WTC11 (cell line): ENCODE measurements at regions not wholly inside any gene's neighbourhood (a gene's known extent, or its start where the extent isn't known, plus 50 kb on each side); places are given as distances from the start of the nearest gene placed in this dataset.

ENCODE experiments used
- ATAC-seq: fragments of 200-7000 bp; cut with Tn5 transposase; 2 replicates; pipeline ENCODE4 v1.10.0; 2021; ENCODE audit warnings: mild to moderate bottlenecking, moderate library complexity
- CTCF ChIA-PET: fragments of 300-600 bp; sonication (Branson Sonifier 250); formaldehyde crosslinking; loops from one replicate; lab custom pipeline; 2021; ENCODE audit warnings: antibody characterized with exemption; lab: Charles Lee
- POLR2A ChIA-PET: fragments of 350-600 bp; sonication (Branson Sonifier 250); formaldehyde crosslinking; loops from one replicate; lab custom pipeline; 2021; ENCODE audit warnings: antibody characterized with exemption; lab: Charles Lee
- DNase-seq: peaks from one replicate; pipeline ENCODE4 v3.0.0; 2021; ENCODE audit warnings: low spot score
- H3K27ac Mint-ChIP-seq: 2 replicates; pipeline ENCODE4 v1.8.0; 2021; ENCODE audit warnings: mixed read lengths
- H3K27me3 Mint-ChIP-seq: 2 replicates; pipeline ENCODE4 v1.8.0; 2021; ENCODE audit warnings: low read depth, mild to moderate bottlenecking, moderate library complexity, mixed read lengths
- H3K36me3 Mint-ChIP-seq: 2 replicates; pipeline ENCODE4 v1.8.0; 2021; ENCODE audit warnings: mixed read lengths
- H3K4me1 Mint-ChIP-seq: 2 replicates; pipeline ENCODE4 v1.8.0; 2022; ENCODE audit warnings: mixed read lengths
- H3K4me3 Mint-ChIP-seq: 2 replicates; pipeline ENCODE4 v1.8.0; 2021; ENCODE audit warnings: mild to moderate bottlenecking, moderate library complexity, mixed read lengths
- H3K9me3 Mint-ChIP-seq: 2 replicates; pipeline ENCODE4 v1.8.0; 2021; ENCODE audit warnings: mixed read lengths
- ATF1 ChIP-seq: sonication (generic); formaldehyde crosslinking; IDR thresholded peaks from 2 replicates; pipeline ENCODE4 v1.8.1; 2023; ENCODE audit warnings: mild to moderate bottlenecking, moderate library complexity, missing genetic modification reagents
- CREM ChIP-seq: sonication (generic); formaldehyde crosslinking; IDR thresholded peaks from 2 replicates; pipeline ENCODE4 v1.8.1; 2022; ENCODE audit warnings: mild to moderate bottlenecking, missing genetic modification reagents, moderate library complexity
- MYBL2 ChIP-seq: sonication (generic); formaldehyde crosslinking; IDR thresholded peaks from 2 replicates; pipeline ENCODE4 v1.8.1; 2023; ENCODE audit warnings: mild to moderate bottlenecking, moderate library complexity, missing genetic modification reagents
- NR1H2 ChIP-seq: sonication (generic); formaldehyde crosslinking; IDR thresholded peaks from 2 replicates; pipeline ENCODE4 v1.9.0; 2021; ENCODE audit warnings: mild to moderate bottlenecking, moderate library complexity, missing genetic modification reagents
- NR2C2 ChIP-seq: sonication (generic); formaldehyde crosslinking; IDR thresholded peaks from 2 replicates; pipeline ENCODE4 v1.8.0; 2022; ENCODE audit warnings: mild to moderate bottlenecking, missing genetic modification reagents
- RELA ChIP-seq: sonication (generic); formaldehyde crosslinking; IDR thresholded peaks from 2 replicates; pipeline ENCODE4 v1.8.1; 2022; ENCODE audit warnings: missing genetic modification reagents, mild to moderate bottlenecking, borderline replicate concordance
- SMAD3 ChIP-seq: sonication (generic); formaldehyde crosslinking; IDR thresholded peaks from 2 replicates; pipeline ENCODE4 v1.8.0; 2022; ENCODE audit warnings: missing genetic modification reagents, mild to moderate bottlenecking, borderline replicate concordance
- ZNF219 ChIP-seq: sonication (generic); formaldehyde crosslinking; IDR thresholded peaks from 2 replicates; pipeline ENCODE4 v1.8.0; 2023; ENCODE audit warnings: missing genetic modification reagents, mild to moderate bottlenecking, borderline replicate concordance
- ZNF232 ChIP-seq: sonication (generic); formaldehyde crosslinking; IDR thresholded peaks from 2 replicates; pipeline ENCODE4 v1.8.0; 2022; ENCODE audit warnings: mild to moderate bottlenecking, missing genetic modification reagents
- ZNF416 ChIP-seq: fragments of 250-450 bp; sonication (Bioruptor Pico); IDR thresholded peaks from 2 replicates; pipeline ENCODE4 v1.9.0; 2021; ENCODE audit warnings: mild to moderate bottlenecking, inconsistent platforms
- TF ChIP-seq, protein P1 (sequence below): sonication (generic); formaldehyde crosslinking; IDR thresholded peaks from 2 replicates; pipeline ENCODE4 v1.8.1; 2023; ENCODE audit warnings: mild to moderate bottlenecking, missing genetic modification reagents, moderate library complexity
- TF ChIP-seq, protein P2 (sequence below): sonication (generic); formaldehyde crosslinking; IDR thresholded peaks from 2 replicates; pipeline ENCODE4 v1.8.1; 2023; ENCODE audit warnings: mild to moderate bottlenecking, missing genetic modification reagents, borderline replicate concordance
- TF ChIP-seq, protein P3 (sequence below): sonication (generic); formaldehyde crosslinking; IDR thresholded peaks from 2 replicates; pipeline ENCODE4 v1.8.0; 2022; ENCODE audit warnings: mild to moderate bottlenecking, missing genetic modification reagents
- TF ChIP-seq, protein P4 (sequence below): sonication (generic); formaldehyde crosslinking; IDR thresholded peaks from 2 replicates; pipeline ENCODE4 v1.8.1; 2023; ENCODE audit warnings: mild to moderate bottlenecking, missing genetic modification reagents, moderate library complexity
- TF ChIP-seq, protein P5 (sequence below): sonication (generic); formaldehyde crosslinking; IDR thresholded peaks from 2 replicates; pipeline ENCODE4 v1.8.0; 2022; ENCODE audit warnings: missing genetic modification reagents
- TF ChIP-seq, protein P6 (sequence below): sonication (generic); formaldehyde crosslinking; IDR thresholded peaks from 2 replicates; pipeline ENCODE4 v1.8.1; 2022; ENCODE audit warnings: mild to moderate bottlenecking, moderate library complexity, missing genetic modification reagents
- TF ChIP-seq, protein P7 (sequence below): sonication (generic); formaldehyde crosslinking; IDR thresholded peaks from 2 replicates; pipeline ENCODE4 v1.8.1; 2023; ENCODE audit warnings: mild to moderate bottlenecking, missing genetic modification reagents
- TF ChIP-seq, protein P8 (sequence below): sonication (generic); formaldehyde crosslinking; IDR thresholded peaks from 2 replicates; pipeline ENCODE4 v1.8.1; 2022; ENCODE audit warnings: low read depth, mild to moderate bottlenecking, moderate library complexity, missing genetic modification reagents, borderline replicate concordance

DNA sequence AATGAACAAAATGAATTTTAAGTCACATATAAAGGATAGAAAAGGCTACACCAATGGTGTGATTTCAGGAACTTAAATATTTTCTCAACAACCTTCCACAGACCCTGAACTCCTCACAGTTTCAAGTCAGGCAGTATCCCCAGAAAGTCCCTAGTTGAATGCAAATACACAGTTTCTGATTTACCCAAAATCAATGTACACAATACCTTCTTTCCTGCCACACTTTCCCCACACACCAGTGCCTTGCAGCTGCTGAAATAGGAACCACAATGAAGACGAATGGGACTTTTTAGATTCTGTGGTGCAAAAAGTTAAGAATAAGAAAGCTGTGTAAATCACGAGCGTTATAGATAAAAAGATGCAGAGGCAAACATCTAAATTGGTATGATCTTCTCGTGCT lies 552.4 kb upstream of the MEF2C start:
- H3K27me3 Mint-ChIP-seq: no peaks in the 10 kb centered on the region

DNA sequence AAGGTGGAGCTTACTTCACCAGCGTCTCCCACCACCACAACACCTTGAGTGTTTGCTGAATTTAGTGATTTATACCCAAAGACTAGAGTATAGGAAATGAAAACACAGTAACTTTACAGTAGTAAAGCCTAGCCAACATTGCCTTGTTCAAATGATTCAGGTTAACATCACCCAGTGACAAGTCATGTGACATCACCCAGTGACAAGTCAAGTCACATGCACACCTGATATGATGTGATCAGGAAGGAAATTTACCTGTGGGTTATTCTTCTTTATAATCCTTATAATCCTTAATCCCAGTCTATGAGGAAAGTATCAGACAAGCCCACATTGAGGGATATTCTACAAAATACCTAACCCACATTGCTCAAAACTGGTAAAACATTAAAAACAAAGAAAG lies 545.6 kb upstream of the MEF2C start:
- H3K36me3 Mint-ChIP-seq: no peaks in the 10 kb centered on the region
- ChIA-PET POLR2A (no interaction called here), CTCF (no interaction called here)
- no peaks in the 10 kb centered on the region for H3K27me3 Mint-ChIP-seq
- H3K4me1 Mint-ChIP-seq: peaks cover 7% of the 10 kb centered on the region
- no peak overlapping the region for H3K27ac Mint-ChIP-seq
- no peak for ATAC-seq
- DNase-seq: no peak
- no peak overlapping the region for H3K4me3 Mint-ChIP-seq
- peaks cover 8% of the 10 kb centered on the region for H3K9me3 Mint-ChIP-seq
- no peak for TF ChIP-seq ATF1
- no peak for TF ChIP-seq MYBL2 (CRISPR knock-in tag)
- TF ChIP-seq, protein P1, sequence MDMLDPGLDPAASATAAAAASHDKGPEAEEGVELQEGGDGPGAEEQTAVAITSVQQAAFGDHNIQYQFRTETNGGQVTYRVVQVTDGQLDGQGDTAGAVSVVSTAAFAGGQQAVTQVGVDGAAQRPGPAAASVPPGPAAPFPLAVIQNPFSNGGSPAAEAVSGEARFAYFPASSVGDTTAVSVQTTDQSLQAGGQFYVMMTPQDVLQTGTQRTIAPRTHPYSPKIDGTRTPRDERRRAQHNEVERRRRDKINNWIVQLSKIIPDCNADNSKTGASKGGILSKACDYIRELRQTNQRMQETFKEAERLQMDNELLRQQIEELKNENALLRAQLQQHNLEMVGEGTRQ: no peak
- TF ChIP-seq, protein P2, sequence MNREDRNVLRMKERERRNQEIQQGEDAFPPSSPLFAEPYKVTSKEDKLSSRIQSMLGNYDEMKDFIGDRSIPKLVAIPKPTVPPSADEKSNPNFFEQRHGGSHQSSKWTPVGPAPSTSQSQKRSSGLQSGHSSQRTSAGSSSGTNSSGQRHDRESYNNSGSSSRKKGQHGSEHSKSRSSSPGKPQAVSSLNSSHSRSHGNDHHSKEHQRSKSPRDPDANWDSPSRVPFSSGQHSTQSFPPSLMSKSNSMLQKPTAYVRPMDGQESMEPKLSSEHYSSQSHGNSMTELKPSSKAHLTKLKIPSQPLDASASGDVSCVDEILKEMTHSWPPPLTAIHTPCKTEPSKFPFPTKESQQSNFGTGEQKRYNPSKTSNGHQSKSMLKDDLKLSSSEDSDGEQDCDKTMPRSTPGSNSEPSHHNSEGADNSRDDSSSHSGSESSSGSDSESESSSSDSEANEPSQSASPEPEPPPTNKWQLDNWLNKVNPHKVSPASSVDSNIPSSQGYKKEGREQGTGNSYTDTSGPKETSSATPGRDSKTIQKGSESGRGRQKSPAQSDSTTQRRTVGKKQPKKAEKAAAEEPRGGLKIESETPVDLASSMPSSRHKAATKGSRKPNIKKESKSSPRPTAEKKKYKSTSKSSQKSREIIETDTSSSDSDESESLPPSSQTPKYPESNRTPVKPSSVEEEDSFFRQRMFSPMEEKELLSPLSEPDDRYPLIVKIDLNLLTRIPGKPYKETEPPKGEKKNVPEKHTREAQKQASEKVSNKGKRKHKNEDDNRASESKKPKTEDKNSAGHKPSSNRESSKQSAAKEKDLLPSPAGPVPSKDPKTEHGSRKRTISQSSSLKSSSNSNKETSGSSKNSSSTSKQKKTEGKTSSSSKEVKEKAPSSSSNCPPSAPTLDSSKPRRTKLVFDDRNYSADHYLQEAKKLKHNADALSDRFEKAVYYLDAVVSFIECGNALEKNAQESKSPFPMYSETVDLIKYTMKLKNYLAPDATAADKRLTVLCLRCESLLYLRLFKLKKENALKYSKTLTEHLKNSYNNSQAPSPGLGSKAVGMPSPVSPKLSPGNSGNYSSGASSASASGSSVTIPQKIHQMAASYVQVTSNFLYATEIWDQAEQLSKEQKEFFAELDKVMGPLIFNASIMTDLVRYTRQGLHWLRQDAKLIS (CRISPR knock-in tag): no peak
- TF ChIP-seq, protein P3, sequence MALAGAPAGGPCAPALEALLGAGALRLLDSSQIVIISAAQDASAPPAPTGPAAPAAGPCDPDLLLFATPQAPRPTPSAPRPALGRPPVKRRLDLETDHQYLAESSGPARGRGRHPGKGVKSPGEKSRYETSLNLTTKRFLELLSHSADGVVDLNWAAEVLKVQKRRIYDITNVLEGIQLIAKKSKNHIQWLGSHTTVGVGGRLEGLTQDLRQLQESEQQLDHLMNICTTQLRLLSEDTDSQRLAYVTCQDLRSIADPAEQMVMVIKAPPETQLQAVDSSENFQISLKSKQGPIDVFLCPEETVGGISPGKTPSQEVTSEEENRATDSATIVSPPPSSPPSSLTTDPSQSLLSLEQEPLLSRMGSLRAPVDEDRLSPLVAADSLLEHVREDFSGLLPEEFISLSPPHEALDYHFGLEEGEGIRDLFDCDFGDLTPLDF (CRISPR knock-in tag): no peak
- TF ChIP-seq RELA (CRISPR knock-in tag): no peak
- TF ChIP-seq ZNF416 (CRISPR knock-in tag): no peak
- TF ChIP-seq ZNF232 (CRISPR knock-in tag): no peak

More for the DNA sequence above, 552.4 kb upstream of the MEF2C start:
- no peak for ATAC-seq
- CTCF ChIA-PET: no interaction called here
- no peak overlapping the region for H3K27ac Mint-ChIP-seq
- TF ChIP-seq NR1H2 (CRISPR knock-in tag) (no peak), NR2C2 (CRISPR knock-in tag) (no peak), CREM (CRISPR knock-in tag) (no peak), SMAD3 (CRISPR knock-in tag) (no peak), ATF1 (no peak), ZNF219 (CRISPR knock-in tag) (no peak)
- TF ChIP-seq, protein P4, sequence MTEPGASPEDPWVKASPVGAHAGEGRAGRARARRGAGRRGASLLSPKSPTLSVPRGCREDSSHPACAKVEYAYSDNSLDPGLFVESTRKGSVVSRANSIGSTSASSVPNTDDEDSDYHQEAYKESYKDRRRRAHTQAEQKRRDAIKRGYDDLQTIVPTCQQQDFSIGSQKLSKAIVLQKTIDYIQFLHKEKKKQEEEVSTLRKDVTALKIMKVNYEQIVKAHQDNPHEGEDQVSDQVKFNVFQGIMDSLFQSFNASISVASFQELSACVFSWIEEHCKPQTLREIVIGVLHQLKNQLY (CRISPR knock-in tag): no peak
- TF ChIP-seq, protein P5, sequence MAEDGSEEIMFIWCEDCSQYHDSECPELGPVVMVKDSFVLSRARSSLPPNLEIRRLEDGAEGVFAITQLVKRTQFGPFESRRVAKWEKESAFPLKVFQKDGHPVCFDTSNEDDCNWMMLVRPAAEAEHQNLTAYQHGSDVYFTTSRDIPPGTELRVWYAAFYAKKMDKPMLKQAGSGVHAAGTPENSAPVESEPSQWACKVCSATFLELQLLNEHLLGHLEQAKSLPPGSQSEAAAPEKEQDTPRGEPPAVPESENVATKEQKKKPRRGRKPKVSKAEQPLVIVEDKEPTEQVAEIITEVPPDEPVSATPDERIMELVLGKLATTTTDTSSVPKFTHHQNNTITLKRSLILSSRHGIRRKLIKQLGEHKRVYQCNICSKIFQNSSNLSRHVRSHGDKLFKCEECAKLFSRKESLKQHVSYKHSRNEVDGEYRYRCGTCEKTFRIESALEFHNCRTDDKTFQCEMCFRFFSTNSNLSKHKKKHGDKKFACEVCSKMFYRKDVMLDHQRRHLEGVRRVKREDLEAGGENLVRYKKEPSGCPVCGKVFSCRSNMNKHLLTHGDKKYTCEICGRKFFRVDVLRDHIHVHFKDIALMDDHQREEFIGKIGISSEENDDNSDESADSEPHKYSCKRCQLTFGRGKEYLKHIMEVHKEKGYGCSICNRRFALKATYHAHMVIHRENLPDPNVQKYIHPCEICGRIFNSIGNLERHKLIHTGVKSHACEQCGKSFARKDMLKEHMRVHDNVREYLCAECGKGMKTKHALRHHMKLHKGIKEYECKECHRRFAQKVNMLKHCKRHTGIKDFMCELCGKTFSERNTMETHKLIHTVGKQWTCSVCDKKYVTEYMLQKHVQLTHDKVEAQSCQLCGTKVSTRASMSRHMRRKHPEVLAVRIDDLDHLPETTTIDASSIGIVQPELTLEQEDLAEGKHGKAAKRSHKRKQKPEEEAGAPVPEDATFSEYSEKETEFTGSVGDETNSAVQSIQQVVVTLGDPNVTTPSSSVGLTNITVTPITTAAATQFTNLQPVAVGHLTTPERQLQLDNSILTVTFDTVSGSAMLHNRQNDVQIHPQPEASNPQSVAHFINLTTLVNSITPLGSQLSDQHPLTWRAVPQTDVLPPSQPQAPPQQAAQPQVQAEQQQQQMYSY (CRISPR knock-in tag): no peak
- TF ChIP-seq, protein P6, sequence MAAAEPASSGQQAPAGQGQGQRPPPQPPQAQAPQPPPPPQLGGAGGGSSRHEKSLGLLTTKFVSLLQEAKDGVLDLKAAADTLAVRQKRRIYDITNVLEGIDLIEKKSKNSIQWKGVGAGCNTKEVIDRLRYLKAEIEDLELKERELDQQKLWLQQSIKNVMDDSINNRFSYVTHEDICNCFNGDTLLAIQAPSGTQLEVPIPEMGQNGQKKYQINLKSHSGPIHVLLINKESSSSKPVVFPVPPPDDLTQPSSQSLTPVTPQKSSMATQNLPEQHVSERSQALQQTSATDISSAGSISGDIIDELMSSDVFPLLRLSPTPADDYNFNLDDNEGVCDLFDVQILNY: no peak
- TF ChIP-seq, protein P7, sequence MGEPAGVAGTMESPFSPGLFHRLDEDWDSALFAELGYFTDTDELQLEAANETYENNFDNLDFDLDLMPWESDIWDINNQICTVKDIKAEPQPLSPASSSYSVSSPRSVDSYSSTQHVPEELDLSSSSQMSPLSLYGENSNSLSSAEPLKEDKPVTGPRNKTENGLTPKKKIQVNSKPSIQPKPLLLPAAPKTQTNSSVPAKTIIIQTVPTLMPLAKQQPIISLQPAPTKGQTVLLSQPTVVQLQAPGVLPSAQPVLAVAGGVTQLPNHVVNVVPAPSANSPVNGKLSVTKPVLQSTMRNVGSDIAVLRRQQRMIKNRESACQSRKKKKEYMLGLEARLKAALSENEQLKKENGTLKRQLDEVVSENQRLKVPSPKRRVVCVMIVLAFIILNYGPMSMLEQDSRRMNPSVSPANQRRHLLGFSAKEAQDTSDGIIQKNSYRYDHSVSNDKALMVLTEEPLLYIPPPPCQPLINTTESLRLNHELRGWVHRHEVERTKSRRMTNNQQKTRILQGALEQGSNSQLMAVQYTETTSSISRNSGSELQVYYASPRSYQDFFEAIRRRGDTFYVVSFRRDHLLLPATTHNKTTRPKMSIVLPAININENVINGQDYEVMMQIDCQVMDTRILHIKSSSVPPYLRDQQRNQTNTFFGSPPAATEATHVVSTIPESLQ (CRISPR knock-in tag): no peak
- TF ChIP-seq, protein P8, sequence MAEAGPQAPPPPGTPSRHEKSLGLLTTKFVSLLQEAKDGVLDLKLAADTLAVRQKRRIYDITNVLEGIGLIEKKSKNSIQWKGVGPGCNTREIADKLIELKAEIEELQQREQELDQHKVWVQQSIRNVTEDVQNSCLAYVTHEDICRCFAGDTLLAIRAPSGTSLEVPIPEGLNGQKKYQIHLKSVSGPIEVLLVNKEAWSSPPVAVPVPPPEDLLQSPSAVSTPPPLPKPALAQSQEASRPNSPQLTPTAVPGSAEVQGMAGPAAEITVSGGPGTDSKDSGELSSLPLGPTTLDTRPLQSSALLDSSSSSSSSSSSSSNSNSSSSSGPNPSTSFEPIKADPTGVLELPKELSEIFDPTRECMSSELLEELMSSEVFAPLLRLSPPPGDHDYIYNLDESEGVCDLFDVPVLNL: no peak
- TF ChIP-seq, all 79 proteins: peak for 0
- POLR2A ChIA-PET: no interaction called here
- H3K4me3 Mint-ChIP-seq: no peak overlapping the region
- DNase-seq: no peak
- no peaks in the 10 kb centered on the region for H3K9me3 Mint-ChIP-seq
- H3K36me3 Mint-ChIP-seq: no peaks in the 10 kb centered on the region
- H3K4me1 Mint-ChIP-seq: peaks cover 10% of the 10 kb centered on the region
